K562 (cell line): ENCODE measurements at regions not wholly inside any gene's neighbourhood (a gene's known extent, or its start where the extent isn't known, plus 50 kb on each side); places are given as distances from the start of the nearest gene placed in this dataset.

Source experiments
- ATAC-seq: fragments of 200-7000 bp; cut with Tn5 transposase; 3 replicates; pipeline ENCODE4 v1.9.1; 2020; ENCODE audit warnings: moderate library complexity
- BruUV-seq: library from RNA; stranded (reverse); fragments of 400-500 nt; replicated peaks from 2 replicates; lab custom pipeline; 2021; lab: Mats Ljungman, UMichigan
- CTCF ChIA-PET: fragments of 300-600 bp; formaldehyde crosslinking; extraction: SDS; loops from one replicate; lab custom pipeline; 2021; ENCODE audit warnings: low intra/inter-chr PET ratio; lab: Yijun Ruan, JAX
- POLR2A ChIA-PET: fragments of 300-600, 350-650 bp; sonication (Branson Sonifier 250); formaldehyde crosslinking; extraction: SDS; loops from one replicate; lab custom pipeline; 2021; ENCODE audit warnings: antibody characterized with exemption, inconsistent platforms; lab: Yijun Ruan, JAX
- DNase-seq, 4 experiments: peaks; one replicate each; pipeline versions ENCODE4 v3.0.0 to v3.0.0-alpha.2; 2011 to 2018; ENCODE audit warnings: low spot score in 3 of 4, mixed read lengths in 3 of 4; ENCODE audit errors: extremely low read depth in 1 of 4
- FAIRE-seq: peaks from 2 replicates; lab custom pipeline; 2011; peaks lifted over from hg19 to GRCh38; lab: Jason Lieb, UNC
- H2AFZ ChIP-seq: 2 replicates; pipeline ENCODE4 v1.6.0; 2011; ENCODE audit warnings: low read depth, low read length, control low read depth, inconsistent platforms
- H3K27ac ChIP-seq: fragments of 200-600 bp; 3 replicates; pipeline ENCODE4 v1.8.0; 2011; ENCODE audit warnings: low read depth, mild to moderate bottlenecking, control low read depth, inconsistent platforms, low read length, moderate library complexity, mixed read lengths; ENCODE audit errors: extremely low read depth
- H3K27me3 ChIP-seq, 2 experiments: fragments of 300-600 bp in 1 of 2; 2 replicates in 1 of 2; 3 replicates in 1 of 2; pipeline versions ENCODE4 v1.6.0 to v1.8.0; 2011; ENCODE audit warnings: inconsistent platforms in 2 of 2, low read length in 2 of 2, mild to moderate bottlenecking in 1 of 2, mixed read lengths in 1 of 2, moderate library complexity in 1 of 2; ENCODE audit not compliant: control insufficient read depth in 2 of 2, insufficient read depth in 2 of 2
- H3K36me3 ChIP-seq: fragments of 300-600 bp; 3 replicates; pipeline ENCODE4 v1.8.0; 2011; ENCODE audit warnings: mild to moderate bottlenecking, low read length, inconsistent platforms; ENCODE audit not compliant: control insufficient read depth, insufficient read depth
- H3K4me1 ChIP-seq, 2 experiments: fragments of 200-600 bp in 1 of 2; replicated peaks in 1 of 2; 2 replicates in 1 of 2; 3 replicates in 1 of 2; pipeline versions ENCODE4 v1.5.1 to v1.8.0; 2011; ENCODE audit warnings: inconsistent platforms in 2 of 2, low read length in 2 of 2, mild to moderate bottlenecking in 1 of 2, mixed read lengths in 1 of 2, moderate library complexity in 1 of 2; ENCODE audit not compliant: control insufficient read depth in 2 of 2, insufficient read depth in 2 of 2
- H3K4me2 ChIP-seq: 2 replicates; pipeline ENCODE4 v1.6.1; 2011; ENCODE audit warnings: low read length, control low read depth, inconsistent platforms, mixed read lengths; ENCODE audit not compliant: insufficient read depth
- H3K4me3 ChIP-seq: fragments of 200-600 bp; sonication (generic), shearing (Covaris generic); 2 replicates; pipeline ENCODE4 v1.5.1; 2016; ENCODE audit warnings: control low read depth, inconsistent platforms
- H3K79me2 ChIP-seq: fragments of 200-600 bp; 3 replicates; pipeline ENCODE4 v1.8.0; 2011; ENCODE audit warnings: low read length, inconsistent platforms; ENCODE audit not compliant: control insufficient read depth, insufficient read depth
- H3K9ac ChIP-seq, 2 experiments: 2 replicates each; pipeline versions ENCODE4 v1.6.0 to v1.6.1; 2011; ENCODE audit warnings: low read depth in 2 of 2, low read length in 2 of 2, control low read depth in 1 of 2, inconsistent platforms in 1 of 2, mild to moderate bottlenecking in 1 of 2, mixed read lengths in 1 of 2; ENCODE audit not compliant: insufficient read depth in 1 of 2
- H3K9me1 ChIP-seq: one replicate; pipeline ENCODE4 v1.6.0; 2011; ENCODE audit warnings: inconsistent platforms, mild to moderate bottlenecking, low read length, moderate library complexity; ENCODE audit not compliant: control insufficient read depth, insufficient read depth
- H3K9me3 ChIP-seq: replicated peaks from 2 replicates; pipeline ENCODE4 v1.5.1; 2011; ENCODE audit warnings: low read depth, low read length, inconsistent platforms; ENCODE audit not compliant: control insufficient read depth, insufficient read depth
- H4K20me1 ChIP-seq: replicated peaks from 2 replicates; pipeline ENCODE4 v1.6.1; 2011; ENCODE audit warnings: low read length, inconsistent platforms, mixed read lengths; ENCODE audit not compliant: control insufficient read depth, insufficient read depth
- FOSL1 ChIP-seq: fragments of 200-800 bp; sonication (Bioruptor generic); conservative IDR thresholded peaks from 2 replicates; pipeline ENCODE4 v1.6.1; 2016; ENCODE audit warnings: missing genetic modification characterization, missing compliant biosample characterization
- GABPA ChIP-seq: fragments of 200-800 bp; sonication (Bioruptor generic); conservative IDR thresholded peaks from 2 replicates; pipeline ENCODE4 v1.6.1; 2016; ENCODE audit warnings: low read depth, missing genetic modification characterization, missing compliant biosample characterization
- HNRNPL ChIP-seq: fragments of 200-400 bp; formaldehyde crosslinking; IDR thresholded peaks from 2 replicates; pipeline ENCODE4 v1.6.1; 2017; ENCODE audit warnings: low read depth, mild to moderate bottlenecking, low read length
- NR2C2 ChIP-seq, 2 experiments: fragments of 200-800 bp in 1 of 2; sonication (Bioruptor generic) in 1 of 2; sonication (generic) in 1 of 2; formaldehyde crosslinking in 1 of 2; IDR thresholded peaks; 2 replicates each; pipeline versions ENCODE4 v1.6.1 to v1.8.0; 2016 to 2022; ENCODE audit warnings: mild to moderate bottlenecking in 1 of 2, missing compliant biosample characterization in 1 of 2, missing genetic modification characterization in 1 of 2, missing genetic modification reagents in 1 of 2
- SPI1 ChIP-seq: IDR thresholded peaks from 2 replicates; pipeline ENCODE4 v1.6.1; 2011; ENCODE audit warnings: low read depth, low read length, control low read depth, borderline replicate concordance
- ZNF282 ChIP-seq: sonication (generic); formaldehyde crosslinking; IDR thresholded peaks from 2 replicates; pipeline ENCODE4 v1.8.1; 2023; ENCODE audit warnings: missing genetic modification reagents
- ZNF785 ChIP-seq: fragments of 250-450 bp; sonication (Bioruptor Pico); IDR thresholded peaks from 2 replicates; pipeline ENCODE4 v1.4.0; 2020; ENCODE audit warnings: mild to moderate bottlenecking
- WGBS: fragments of 100-300 bp; shearing (Covaris generic); methylation state at CpG from one replicate; pipeline ENCODE4 v1.1.6; 2016; ENCODE audit warnings: low coverage, mixed read lengths; ENCODE audit not compliant: insufficient coverage; ENCODE audit errors: missing lambda C conversion rate; 5-methylcytosine and 5-hydroxymethylcytosine counted together
- in situ Hi-C: fragments of 300-500 bp; cut with MboI; formaldehyde crosslinking; loops from 4 replicates; pipeline ENCODE4 v1.15.0; 2018; ENCODE audit warnings: inconsistent platforms, mixed read lengths
- intact Hi-C: fragments of 100-400 bp; cut with micrococcal nuclease; formaldehyde crosslinking; loops from 2 replicates; pipeline ENCODE4 v1.14.2; 2022

GRCh38 chr11:92125321-92125720 is 99.3 kb upstream of the FAT3 start:
- no peaks in the 10 kb centered on the region for H3K79me2 ChIP-seq
- ATAC-seq: no peak
- no peaks in the 10 kb centered on the region for H3K4me1 ChIP-seq
- POLR2A ChIA-PET: no interaction called here
- H3K9me1 ChIP-seq: peaks cover 2% of the 10 kb centered on the region
- H3K9ac ChIP-seq: no peak overlapping the region
- no peak overlapping the region for H3K4me3 ChIP-seq
- H3K27me3 ChIP-seq: no peaks in the 10 kb centered on the region
- intact Hi-C loops (no loop called here), in situ Hi-C loops (no loop called here)
- no peaks in the 10 kb centered on the region for H3K36me3 ChIP-seq
- CTCF ChIA-PET: no interaction called here
- no peaks in the 10 kb centered on the region for H3K9me3 ChIP-seq
- no peaks in the 10 kb centered on the region for H4K20me1 ChIP-seq
- no peak overlapping the region for H3K27ac ChIP-seq
- H3K4me2 ChIP-seq: no peak overlapping the region
- H2AFZ ChIP-seq: no peak overlapping the region
- FAIRE-seq: no peak
- BruUV-seq: no TSS peak
- TF ChIP-seq ZNF785 (CRISPR knock-in tag): no peak
- DNase-seq: no peak

- Histone ChIP-seq H2AFZ (no peak overlapping the region), H3K4me3 (no peak overlapping the region), H3K9ac (no peak overlapping the region), H3K9me3 (no peaks in the 10 kb centered on the region), H3K27me3 (no peaks in the 10 kb centered on the region), H3K36me3 (no peaks in the 10 kb centered on the region), H3K79me2 (no peaks in the 10 kb centered on the region), H3K9me1 (peaks cover 2% of the 10 kb centered on the region), H3K27ac (no peak overlapping the region), H4K20me1 (no peaks in the 10 kb centered on the region), H3K4me1 (no peaks in the 10 kb centered on the region), H3K4me2 (no peak overlapping the region)
- no TSS peak for BruUV-seq
- CTCF ChIA-PET: no interaction called here
- in situ Hi-C loops (no loop called here), intact Hi-C loops (no loop called here)
- POLR2A ChIA-PET: interaction anchor here (0.7 kb wide), 1 partner anchor 473 kb away, joined by 3 read pairs; no protein-coding TSS in a partner anchor
- DNase-seq (no peak), FAIRE-seq (no peak), ATAC-seq (no peak)
- WGBS: 0% methylated on average over 1 of the region's 1 CpG
- TF ChIP-seq GABPA (tag) (peak; percentile 34; the same call in 1 of the 2 replicates), FOSL1 (tag) (peak; percentile 75), SPI1 (0 out of 2 replicates have a peak, but pooled peaks have one; percentile 4), NR2C2 (CRISPR knock-in tag; IDR thresholded peaks at IDR 0.05) (no peak), NR2C2 (tag; IDR thresholded peaks at IDR 0.05) (no peak), ZNF282 (CRISPR knock-in tag) (no peak), HNRNPL (no peak)
Measured at GRCh38 chr11:92123540-92123939, 101.1 kb upstream of the FAT3 start.
